IPS-NIHi11 (cell line): ENCODE measurements at regions not wholly inside any gene's neighbourhood (a gene's known extent, or its start where the extent isn't known, plus 50 kb on each side); places are given as distances from the start of the nearest gene placed in this dataset.
"Not testable (repeated sequence)": the region's sequence is repeated elsewhere in the genome, so short reads cannot be mapped to it uniquely, and the experiment has no call there.

Source experiments
- DNase-seq: peaks from one replicate; pipeline ENCODE4 v3.0.0; 2012; ENCODE audit warnings: mixed read lengths, low spot score

DNA sequence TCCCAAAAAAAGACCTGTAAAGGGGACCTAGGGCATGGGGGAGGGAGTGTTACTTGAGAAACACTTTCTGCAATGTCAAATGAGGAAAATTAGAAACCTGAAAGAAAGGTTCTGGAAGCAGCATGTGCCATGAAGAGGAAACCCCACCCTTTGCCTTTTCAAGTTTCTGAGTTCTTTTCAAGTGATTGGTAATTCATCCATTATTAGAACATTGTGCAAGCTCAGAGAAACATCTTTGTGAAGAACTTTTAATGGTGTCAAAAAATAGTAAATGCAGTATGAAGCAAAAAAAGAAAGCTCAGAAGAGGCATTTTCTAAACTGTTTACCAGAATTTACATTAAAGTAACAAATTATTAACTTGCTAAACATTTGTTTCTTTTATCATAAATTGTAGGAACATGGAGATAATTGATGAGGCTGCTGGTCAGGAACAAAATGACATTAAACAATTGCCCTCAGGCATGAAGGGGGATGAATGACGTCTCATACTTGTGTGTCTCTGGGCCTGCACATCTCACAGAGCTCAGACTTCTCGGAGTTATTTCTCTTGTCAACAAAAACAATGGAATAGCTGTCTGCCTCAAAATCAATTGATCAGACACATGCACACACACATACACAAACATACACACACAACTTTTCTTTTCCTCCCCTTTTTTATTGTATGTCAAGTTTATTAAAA lies 1946.0 kb upstream of the CDH6 start:
- no peak for DNase-seq

DNA sequence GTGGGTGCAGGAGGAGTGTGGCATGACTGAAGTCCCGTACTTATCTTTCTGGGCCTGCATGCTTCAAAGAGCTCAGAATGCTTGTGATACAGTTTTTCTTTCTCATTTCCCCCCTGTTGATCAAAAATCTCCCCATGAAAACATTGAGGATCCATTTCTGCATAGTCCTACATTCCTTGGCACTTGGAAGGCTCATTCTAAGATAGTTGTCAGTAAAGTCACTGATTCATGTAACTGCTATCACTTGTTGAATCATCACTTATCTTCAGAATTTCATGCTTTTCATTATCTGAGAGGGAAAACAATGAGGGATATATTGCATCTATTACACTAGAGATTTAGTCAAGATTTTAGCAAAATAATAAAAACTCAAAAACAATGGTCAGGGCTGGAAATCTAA lies 1953.1 kb upstream of the CDH6 start:
- no peak for DNase-seq

DNA sequence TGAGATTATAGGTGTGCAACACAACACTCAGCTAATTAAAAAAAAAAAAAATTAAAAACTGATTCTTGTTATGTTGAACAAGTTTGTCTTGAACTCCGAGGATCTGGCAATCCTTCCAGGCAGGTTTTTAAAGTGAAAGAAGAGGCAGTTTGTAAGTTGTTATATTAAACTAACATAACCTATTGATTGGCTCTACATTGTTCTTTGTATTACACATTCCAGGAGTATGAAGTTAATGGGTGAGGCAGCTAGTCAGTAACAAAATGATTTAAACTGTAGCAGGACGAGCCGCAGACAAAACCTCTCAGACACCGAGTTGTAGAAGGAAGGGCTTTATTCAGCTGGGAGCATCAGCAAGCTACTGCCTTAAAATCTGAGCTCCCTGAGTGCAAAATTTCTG lies 1953.9 kb upstream of the CDH6 start:
- no peak for DNase-seq

DNA sequence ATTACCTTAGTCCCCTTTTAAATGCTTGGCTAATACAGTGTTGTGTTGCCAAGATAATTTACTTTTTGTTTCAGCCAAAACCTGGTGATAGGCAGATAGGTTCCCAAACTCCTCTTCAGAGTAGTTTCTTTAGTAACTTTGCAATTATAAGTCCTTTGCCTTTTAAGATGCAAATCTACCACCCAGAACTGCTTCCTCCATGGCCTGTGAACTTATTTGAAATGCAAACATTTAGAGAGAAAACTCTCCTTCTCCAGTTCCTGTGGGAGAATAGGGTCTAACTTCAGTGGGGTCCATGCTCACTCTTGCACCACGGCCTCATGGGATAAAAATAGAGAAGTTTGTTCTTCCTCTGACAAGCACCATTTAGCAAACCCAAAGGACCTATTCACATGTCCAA lies 1955.4 kb upstream of the CDH6 start:
- no peak for DNase-seq

DNA sequence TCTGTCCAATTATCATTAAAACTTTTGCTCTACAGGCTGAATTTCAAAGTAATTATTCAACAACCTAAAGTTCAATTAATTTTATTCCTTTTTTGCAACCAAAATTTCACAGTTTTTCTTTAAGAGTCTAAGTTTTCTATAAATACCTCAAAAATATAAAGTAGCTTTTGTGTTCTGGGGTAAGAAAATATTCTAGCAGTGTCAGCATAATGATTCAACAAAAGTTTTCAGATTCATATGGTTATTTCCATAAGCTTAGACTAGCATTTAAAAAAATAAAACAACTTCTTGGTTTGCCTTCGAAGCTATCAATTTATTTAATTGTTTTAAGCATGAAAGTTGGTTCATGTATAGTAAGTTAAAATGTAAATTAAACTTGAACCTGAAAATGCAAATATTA lies 1962.3 kb upstream of the CDH6 start:
- no peak for DNase-seq

DNA sequence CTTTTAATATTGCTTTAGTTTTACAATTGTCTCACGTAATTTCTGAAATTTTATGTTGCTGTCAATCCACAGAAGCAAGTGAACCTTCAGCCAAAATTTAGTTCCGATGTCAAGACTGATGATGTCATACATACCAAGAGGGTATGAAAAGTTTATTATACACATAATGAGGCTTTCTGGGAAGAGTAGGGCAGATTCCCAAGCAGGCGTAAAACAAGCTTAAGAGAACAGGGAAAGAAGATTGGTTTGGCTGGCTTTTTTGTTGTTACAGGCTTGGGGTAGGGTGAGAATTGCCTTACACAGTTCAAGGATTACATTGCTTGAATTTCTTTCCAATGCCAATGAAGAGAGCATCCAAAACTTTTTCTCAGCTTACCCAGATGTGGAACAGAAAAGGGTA lies 1962.9 kb upstream of the CDH6 start:
- no peak for DNase-seq

DNA sequence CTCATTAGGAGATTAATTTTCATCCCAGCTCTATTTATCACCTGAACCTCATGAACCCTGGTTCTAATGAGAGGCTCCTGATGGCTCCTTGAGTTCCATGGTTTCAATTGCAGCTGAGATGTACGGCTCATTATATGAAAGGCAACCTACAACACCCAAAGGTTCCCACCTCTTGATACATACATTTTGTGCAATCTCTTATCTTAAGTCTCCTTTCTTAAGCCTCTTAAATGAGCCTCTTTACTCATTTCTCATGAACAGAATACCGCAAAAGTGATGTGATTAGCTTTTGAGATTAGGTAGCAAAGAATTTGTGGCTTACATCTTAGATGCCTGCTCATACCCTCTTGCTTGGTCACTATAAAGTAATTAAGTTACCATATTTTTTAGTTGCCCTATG lies 1964.0 kb upstream of the CDH6 start:
- no peak for DNase-seq

DNA sequence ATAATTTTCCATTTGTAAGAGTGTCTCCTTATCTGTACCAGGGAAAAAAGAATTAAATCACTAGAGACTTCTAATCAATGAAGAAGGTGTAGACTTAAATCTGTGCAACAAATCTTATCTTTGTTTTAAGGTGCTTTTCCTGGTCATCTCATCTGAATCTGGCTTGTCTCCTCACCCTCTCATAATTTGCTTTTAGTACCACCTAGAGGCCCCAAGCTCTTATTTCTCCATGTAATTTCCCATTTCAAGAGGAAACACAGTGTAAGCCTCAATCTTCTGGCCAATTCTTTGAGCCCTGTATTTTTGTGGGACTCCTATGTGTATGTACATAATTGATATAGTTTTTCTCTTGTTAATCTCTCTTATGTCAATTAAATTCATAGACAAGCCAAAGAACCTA lies 1975.3 kb upstream of the CDH6 start:
- no peak for DNase-seq

DNA sequence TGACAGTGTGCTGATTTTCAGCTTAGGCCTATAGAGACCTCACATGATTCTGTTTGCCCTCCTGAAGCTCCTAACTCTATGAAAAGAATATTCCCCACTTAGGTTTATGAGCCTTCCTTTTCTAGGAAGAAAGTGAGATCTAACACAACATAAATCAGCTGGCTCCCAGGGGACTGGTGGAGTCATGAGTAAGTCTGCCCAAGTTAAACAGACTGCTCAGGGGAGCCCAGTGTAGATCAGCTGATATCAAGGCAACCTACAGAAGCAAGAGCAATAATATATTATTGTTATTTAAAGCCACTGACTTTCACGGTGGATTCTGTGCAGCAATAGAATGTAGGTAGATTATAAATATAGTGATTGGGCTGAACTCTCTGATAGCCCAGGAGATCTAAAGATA lies 1978.6 kb upstream of the CDH6 start:
- no peak for DNase-seq

DNA sequence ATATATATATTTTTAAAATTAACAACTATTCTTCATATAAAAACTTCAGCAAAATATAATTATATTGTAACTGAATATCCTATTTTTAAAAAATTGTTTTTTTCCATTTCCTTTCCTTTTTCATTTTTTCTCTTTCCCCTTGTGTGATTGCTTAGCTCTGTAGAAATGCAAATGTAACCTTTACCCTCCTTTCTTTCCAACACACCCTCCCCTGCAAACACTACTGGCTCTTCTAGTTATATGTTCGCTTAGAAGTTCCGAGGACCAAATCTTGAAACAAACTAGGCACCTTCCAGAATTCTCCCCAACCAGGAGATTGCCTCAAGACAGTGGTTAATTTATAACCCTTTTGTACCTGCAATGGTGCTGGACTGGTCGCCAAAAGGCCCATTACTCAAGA lies 1980.0 kb upstream of the CDH6 start:
- no peak for DNase-seq

DNA sequence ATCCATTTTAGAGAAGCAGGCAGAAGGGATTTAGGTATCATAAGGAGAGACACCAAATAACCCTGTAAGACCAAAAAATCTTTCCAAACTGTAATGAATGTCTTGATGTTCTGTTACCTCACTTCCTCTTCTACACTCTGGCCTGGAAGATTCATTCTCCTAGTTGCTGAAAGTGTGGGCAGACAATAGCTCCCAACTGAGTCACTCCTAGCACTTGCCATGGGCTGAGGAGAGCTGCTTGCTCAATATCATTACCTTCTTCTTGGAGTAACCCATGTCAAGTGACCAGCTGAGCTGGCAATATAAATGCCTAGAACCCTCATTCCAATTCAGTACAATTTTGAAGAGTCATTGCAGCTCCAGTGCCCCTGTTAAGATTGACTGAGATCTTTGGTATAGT lies 1985.5 kb upstream of the CDH6 start:
- no peak for DNase-seq

DNA sequence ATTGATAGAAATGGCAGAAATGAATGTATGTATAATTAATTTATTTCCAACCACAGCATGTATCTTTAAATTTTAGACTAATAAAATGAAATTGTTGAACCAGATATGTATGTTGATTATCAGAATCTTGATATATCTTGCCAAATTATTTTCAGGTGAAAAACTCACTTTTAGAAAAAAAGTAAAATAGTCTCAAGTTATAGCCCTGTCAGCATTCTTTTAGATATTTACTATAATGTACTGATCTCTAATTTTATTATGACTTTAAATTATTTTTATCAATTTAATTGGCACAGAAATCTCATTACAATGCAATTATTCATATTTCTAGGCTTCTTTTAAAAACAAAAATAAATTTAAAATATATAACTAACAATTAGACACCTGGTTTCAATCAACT lies 1990.4 kb upstream of the CDH6 start:
- DNase-seq = no peak

DNA sequence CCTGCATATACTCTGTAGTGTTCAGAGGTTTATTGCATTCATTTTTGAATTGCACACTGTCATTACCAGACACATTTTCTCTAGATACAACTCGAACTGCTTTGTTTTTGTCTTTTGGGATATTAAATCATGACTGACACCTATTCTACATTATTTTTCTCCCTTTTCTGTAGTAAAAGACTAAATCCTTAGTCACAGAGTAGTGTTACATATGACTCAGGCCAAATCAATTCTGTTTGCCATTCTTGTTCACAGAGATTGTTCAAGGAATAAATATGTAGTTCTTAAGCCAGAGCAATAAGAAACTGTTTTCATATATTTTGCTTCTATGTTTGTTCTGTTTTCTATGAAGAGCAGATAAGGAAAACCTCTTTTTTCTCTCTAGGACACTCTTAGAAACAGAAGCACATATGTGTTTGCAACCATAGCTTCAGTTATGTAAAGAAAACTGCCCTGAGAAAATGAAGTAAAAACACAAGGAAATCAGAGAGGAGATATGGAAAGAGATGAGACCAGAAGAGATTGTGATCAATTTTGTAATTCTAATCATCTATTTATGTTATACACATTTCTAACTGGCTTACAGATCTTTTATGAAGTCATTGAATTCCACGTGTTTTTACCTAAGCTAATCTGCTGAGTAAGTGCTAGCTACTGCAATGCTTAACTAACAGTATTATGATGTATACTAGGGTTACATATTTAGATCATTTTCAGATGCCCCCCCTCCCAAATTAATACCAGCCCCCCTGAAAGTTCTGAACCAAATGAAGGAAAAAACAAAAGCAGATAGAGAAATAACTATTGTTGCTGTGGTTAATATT lies 1995.6 kb upstream of the CDH6 start:
- DNase-seq = no peak

DNA sequence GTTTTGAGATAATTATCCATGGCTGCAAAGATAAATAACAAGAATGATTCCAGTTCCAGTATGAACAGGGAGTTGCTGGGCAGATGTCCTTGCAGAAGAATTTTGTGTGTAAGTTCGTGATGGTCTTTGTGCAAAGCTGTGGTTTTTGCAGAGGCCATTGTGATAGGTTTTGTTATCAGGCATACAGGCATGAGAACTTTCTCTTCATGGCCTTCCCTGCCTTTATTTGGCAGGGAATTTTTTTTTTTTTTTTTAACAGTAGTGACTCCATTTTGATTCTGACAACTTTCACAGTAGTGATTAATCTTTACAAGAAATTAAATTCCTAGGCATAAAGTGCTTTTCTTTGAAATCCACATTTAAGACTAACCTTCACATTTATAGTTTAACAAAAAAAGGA lies 1999.5 kb upstream of the CDH6 start:
- DNase-seq = no peak

DNA sequence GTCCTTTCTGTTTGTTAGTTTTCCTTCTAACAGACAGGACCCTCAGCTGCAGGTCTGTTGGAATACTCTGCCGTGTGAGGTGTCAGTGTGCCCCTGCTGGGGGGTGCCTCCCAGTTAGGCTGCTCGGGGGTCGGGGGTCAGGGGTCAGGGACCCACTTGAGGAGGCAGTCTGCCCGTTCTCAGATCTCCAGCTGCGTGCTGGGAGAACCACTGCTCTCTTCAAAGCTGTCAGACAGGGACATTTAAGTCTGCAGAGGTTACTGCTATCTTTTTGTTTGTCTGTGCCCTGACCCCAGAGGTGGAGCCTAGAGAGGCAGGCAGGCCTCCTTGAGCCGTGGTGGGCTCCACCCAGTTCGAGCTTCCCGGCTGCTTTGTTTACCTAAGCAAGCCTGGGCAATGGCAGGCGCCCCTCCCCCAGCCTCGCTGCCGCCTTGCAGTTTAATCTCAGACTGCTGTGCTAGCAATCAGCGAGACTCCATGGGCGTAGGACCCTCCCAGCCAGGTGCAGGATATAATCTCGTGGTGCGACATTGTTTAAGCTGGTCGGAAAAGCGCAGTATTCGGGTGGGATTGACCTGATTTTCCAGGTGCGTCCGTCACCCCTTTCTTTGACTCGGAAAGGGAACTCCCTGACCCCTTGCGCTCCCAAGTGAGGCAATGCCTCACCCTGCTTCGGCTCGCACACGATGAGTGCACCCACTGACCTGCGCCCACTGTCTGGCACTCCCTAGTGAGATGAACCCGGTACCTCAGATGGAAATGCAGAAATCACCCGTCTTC lies 2002.0 kb upstream of the CDH6 start:
- DNase-seq = not testable (repeated sequence)

DNA sequence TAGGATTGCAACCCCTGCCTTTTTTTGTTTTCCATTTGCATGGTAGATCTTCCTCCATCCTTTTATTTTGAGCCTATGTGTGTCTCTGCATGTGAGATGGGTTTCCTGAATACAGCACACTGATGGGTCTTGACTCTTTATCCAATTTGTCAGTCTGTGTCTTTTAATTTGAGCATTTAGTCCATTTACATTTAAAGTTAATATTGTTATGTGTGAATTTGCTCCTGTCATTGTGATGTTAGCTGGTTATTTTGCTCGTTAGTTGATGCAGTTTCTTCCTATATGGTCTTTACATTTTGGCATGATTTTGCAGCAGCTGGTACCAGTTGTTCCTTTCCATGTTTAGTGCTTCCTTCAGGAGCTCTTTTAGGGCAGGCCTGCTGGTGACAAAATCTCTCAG lies 2003.1 kb upstream of the CDH6 start:
- not testable (repeated sequence) for DNase-seq

DNA sequence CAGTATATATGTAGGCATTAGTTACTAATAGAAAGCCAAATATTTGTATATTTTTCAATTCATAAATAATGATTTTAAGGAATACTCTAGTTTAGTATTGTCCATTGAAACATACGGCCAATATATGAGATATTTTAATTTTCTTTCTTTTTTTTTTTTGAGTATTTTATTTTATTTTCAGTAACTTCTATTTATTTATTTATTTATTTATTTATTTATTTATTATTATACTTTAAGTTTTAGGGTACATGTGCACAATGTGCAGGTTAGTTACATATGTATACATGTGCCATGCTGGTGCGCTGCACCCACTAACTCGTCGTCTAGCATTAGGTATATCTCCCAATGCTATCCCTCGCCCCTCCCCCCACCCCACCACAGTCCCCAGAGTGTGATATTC lies 2007.1 kb upstream of the CDH6 start:
- not testable (repeated sequence) for DNase-seq

DNA sequence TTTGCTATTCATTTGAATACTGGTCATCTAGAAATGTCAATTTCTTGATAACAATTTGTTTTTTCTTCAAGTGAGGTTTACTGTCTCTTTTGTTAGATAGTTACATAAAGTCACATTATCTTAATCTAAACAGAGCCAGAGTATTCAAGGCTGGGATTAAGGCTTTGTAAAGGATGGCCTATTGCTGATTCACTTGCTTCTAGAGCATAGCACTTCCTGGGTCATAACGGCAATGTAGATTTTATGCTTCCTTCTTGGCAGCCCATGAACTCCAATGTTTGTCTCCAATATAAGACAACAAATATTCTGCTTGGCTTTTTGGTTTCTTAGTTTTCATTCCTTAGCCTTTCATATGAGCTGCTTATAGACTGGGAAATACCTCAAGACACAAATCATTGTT lies 2007.9 kb upstream of the CDH6 start:
- DNase-seq = no peak

DNA sequence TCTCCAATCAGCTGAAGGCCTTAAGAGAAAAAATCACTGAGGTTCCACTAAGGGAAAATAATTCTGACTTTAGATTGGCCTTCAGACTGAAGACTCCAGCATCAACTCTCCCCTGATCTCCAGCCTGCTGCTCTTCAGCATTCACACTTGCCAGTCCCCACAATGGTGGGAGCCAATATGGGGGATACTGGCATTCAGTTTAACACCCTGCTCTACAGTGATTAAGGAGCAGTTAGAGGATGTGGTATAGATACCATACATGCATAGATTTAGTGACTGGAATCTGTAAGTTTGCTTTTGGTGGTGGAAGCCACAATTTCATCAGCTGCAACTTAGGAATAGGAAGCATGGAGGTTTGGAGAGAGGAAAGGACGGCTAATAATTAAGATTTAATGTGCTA lies 2017.7 kb upstream of the CDH6 start:
- no peak for DNase-seq

DNA sequence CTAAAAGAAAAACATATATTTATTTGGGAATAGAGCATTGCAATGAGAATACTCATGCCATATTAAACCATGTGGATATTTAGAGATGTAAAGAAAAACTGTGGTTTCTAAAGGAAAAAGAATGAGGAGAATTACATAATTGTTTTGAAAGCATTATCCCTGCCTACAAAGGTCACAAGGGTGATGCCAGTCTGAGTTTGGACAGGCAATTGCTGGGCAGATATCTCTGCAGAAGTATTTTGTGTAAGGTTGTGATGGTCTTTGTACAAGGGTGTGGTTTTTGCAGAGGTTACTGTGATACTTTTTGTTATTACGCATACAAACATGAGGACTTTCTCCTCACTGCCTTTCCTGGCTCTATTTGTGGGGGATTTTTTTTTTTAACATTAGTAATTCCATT lies 2022.9 kb upstream of the CDH6 start:
- DNase-seq = no peak

DNA sequence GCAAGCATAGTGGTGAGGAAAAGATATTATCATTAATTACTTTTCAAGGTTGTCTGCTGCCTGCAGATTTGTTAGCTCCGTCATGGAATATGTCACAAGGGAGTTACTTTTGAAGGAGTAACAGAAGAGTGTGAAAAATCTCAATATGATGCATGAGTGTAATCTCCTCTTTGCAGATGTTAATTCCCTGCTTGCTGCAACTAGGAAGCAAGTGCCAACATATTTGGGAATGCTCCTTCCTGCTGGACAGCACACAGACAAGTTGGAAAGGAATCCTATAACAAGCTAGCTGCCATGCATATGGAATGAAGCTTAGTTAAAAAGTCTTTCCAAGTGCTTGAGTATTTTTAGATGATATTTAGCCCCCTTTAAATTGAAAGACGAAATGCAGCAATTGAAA lies 2023.6 kb upstream of the CDH6 start:
- DNase-seq = no peak

DNA sequence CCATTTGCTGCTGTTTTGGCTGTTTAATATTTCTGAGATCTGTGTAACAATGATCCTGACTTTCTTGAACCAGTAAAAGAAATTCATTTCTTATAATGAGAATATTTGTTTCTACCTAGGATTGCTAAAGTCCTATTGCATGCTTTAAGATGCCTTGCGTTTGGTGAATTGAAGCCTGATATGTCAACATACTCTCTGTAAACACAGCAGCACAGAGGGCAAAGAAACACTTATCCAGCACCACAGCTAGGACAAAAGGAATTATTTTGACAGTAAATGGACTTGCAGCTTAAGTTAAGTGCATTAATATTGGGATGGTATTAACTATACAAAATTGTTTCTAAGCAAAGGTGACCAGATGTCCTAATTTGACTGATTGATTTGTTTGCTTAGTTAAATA lies 2031.2 kb upstream of the CDH6 start:
- no peak for DNase-seq
